ENCODE measurements at regions not wholly inside any gene's neighbourhood (a gene's known extent, or its start where the extent isn't known, plus 50 kb on each side); places are given as distances from the start of the nearest gene placed in this dataset.
"Not testable (repeated sequence)": the region's sequence is repeated elsewhere in the genome, so short reads cannot be mapped to it uniquely, and the experiment has no call there.

GRCh38 chr2:16722677-16723076 is 57.0 kb upstream of the CYRIA start:
- DNase-seq (ENCODE audit: low spot score), result no peak

GRCh38 chr2:16722126-16722525 is 56.5 kb upstream of the CYRIA start:
- no peak for DNase-seq (ENCODE audit: low spot score)

DNA sequence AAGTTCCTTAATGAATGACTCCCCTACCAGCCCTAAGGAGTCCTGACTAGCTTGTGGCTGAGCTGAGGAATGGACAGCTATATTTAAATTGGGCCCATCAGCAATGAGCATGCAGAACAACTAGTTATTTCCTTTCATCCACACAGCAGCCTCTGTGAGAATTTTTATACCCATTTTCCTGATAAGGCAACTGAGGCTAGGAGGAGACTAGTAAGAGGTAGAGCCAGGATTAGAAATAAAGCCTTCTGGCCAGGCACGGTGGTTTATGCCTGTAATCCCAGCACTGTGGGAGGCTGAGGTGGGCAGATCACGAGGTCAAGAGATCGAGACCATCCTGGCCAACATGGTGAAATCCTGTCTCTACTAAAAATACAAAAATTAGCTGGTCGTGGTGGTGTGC is 55.9 kb upstream of the CYRIA start:
- DNase-seq (ENCODE audit: low spot score), result not testable (repeated sequence)

- DNase-seq (ENCODE audit: low spot score), result not testable (repeated sequence)
These were observed 55.1 kb upstream of the CYRIA start for GRCh38 chr2:16720737-16721136.

GRCh38 chr2:16719485-16719808 is 53.8 kb upstream of the CYRIA start:
- no peak for DNase-seq (ENCODE audit: low spot score)

DNA sequence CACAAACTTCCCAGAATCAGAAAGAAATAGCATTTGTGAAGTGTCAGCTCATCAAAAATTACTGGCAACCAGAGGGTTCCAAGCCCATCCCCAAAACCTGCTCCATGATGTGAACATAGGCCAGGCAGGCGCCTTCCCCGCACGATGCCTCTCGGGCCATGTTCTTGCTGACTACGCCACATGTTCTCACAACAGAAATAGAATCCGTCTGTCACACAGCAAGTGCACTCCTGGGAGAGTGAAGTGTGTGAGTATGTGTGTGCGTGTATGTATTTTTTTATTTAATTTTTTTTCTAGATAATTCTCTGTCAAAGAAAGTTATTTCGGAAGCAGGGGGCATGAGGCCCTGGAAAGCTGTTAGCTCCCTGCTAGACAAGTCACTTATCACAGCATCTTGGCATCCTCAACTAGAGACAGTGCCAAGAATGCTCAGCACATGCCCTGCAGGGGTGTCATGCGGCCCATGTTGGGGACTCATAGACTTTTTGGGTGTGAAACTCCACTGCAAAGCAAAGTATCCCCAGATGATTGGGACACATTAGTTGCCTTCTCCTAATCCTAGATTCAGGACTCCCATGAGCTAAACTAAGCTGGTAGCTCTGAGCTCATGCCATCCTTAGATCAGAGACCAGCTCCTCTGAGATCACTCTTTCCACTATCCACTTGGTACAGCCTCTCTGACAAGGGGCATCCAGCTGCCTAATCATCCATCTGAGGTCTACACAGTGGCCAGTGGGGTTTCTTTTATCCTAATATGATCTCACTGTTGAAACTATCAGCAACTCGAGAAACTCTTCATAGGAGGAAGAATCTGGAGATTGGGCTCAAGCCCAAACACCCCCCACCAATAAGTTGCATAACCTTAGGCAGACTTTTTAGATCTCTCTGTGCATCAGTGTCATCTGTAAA is 53.2 kb upstream of the CYRIA start:
- no peak for DNase-seq (ENCODE audit: low spot score)

GRCh38 chr2:16717477-16717876 is 51.8 kb upstream of the CYRIA start:
- no peak for DNase-seq (ENCODE audit: low spot score)

DNA sequence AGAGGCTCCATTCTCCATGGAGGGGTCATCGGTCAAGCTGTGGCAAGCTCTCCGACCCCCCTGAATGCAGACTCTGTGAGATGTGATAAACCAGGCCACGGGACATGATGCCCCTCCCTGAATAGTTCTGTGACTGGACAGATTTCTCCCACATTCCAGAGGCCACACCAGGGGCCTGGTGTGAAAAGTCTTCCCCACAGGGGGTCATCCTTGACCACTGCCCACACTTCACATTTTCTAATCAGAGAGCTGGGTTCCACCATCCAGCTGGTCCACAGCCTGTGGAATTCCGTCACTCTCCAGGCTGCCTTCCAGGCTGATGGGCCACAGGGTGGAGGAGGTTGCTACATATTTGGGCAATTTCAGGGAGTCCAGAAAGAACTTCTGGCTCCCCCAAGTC is 51.3 kb upstream of the CYRIA start:
- no peak for DNase-seq (ENCODE audit: low spot score)

DNA sequence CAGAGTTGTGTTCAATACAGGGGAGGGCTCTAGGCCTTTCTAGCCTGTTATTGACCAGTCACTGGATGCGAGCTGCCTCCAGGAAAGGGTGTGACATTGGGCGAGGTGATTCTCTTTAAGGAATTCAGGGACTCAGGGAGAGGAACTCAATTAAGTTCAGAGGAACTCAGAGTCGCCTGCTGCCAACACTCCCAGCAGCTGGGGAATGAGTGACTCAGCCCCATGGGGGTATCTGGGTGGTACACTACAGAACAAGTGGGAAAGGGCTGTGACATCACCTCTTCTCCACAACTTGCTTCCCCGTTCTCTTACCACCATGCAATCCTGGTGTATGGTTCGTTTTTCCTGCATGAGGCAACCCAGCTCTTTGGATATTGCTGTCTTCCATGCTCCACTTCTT is 50.4 kb upstream of the CYRIA start:
- no peak for DNase-seq (ENCODE audit: low spot score)
